ENCODE measurements at regions not wholly inside any gene's neighbourhood (a gene's known extent, or its start where the extent isn't known, plus 50 kb on each side); places are given as distances from the start of the nearest gene placed in this dataset.

DNA sequence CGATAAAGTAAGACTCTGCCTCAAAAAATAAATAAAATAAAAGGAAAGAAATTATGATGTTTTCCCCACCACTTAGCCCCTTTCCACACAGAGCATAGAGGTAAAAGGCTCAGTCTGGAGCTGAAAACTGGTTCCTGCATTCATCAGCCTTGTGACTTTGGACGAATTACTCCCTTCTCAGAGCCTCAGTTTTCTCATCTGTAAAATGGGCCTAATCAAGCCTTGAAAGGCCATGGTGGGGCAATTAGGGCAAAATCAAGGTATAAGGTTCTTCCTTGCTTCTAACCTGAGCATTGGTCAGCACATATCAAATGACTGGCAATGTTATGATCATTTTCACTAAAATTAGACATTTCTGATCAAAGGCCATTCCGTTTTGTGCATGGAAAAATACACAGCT lies 417.7 kb downstream of the MN1 start:
- intact Hi-C loops (cut with DNase I; ENCODE audit: low total_unique reads), result no loop called here
- Histone ChIP-seq H3K27ac (no peak overlapping the region), H3K36me3 (no peaks in the 10 kb centered on the region), H3K27me3 (peaks cover 0 to 26% of the 10 kb centered on the region in 2 donors), H3K9me3 (no peaks in the 10 kb centered on the region), H3K4me3 (no peak overlapping the region), H3K4me1 (no peaks in the 10 kb centered on the region)
- TF ChIP-seq, protein P1, sequence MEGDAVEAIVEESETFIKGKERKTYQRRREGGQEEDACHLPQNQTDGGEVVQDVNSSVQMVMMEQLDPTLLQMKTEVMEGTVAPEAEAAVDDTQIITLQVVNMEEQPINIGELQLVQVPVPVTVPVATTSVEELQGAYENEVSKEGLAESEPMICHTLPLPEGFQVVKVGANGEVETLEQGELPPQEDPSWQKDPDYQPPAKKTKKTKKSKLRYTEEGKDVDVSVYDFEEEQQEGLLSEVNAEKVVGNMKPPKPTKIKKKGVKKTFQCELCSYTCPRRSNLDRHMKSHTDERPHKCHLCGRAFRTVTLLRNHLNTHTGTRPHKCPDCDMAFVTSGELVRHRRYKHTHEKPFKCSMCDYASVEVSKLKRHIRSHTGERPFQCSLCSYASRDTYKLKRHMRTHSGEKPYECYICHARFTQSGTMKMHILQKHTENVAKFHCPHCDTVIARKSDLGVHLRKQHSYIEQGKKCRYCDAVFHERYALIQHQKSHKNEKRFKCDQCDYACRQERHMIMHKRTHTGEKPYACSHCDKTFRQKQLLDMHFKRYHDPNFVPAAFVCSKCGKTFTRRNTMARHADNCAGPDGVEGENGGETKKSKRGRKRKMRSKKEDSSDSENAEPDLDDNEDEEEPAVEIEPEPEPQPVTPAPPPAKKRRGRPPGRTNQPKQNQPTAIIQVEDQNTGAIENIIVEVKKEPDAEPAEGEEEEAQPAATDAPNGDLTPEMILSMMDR (IDR thresholded peaks at IDR 0.05), result no peak
- DNase-seq, result no peak

DNA sequence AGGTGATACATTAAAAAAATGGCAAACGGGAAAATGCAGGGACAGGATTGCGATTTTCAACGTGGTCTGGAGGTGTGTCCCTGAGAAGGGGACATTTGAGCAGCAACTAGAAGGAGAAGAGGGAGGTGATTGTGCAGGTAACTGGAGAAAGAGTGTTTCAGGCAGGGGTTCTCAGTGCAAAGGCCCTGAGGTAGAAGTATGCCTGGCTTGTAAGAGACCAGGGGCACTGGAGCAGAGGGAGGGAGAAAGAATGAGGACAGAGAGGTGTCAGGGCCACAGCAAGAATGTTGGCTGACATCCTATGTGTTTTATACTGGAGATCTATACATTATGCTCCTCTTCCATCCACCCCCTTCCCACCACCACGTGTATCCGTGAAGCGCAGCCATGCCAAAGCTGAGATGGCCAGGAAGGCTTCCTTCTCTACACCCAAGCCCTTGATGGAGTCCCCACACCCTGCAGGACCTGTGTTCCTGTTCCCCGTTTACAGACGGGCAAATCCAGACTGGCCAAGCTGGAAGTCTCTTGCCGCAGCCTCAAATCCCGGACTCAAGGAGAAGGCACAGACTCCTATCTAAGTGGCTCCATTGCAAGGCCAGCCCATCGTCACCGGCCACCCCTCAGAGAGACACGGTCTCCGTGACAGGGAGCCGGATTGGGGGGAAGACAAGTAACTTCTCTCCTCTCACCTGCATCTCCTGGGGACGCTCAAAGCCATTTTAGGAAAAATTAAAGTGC lies 416.1 kb downstream of the MN1 start:
- Histone ChIP-seq H3K36me3 (no peaks in the 10 kb centered on the region), H3K27me3 (peaks cover 0 to 26% of the 10 kb centered on the region in 2 donors), H3K4me3 (no peak overlapping the region), H3K9me3 (no peaks in the 10 kb centered on the region), H3K4me1 (peaks cover 0 to under 1% (median under 1%) of the 10 kb centered on the region in 4 donors), H3K27ac (no peak overlapping the region)
- TF ChIP-seq, protein P1 (IDR thresholded peaks at IDR 0.05), result no peak
- intact Hi-C loops (cut with DNase I; ENCODE audit: low total_unique reads), result no loop called here
- DNase-seq, result no peak

DNA sequence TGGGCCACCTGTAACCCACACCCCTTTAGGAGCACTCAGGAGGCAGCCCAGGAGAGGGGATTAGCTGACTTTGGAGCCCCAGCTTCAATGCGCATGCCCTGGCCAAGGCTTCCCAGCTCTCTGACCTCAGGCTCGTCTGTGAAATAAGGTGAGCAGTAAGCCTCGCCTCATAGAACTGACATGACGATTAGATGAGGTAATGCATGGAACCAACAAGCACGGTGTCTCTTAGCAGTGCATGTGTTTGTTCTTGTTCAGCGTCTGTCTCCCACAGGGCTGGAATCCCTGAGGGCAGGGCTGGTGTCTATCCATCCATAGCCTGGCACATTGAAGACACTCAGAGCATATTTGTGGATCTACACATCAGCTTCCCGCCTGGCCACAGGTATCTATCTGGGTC lies 415.4 kb downstream of the MN1 start:
- Histone ChIP-seq H3K4me1 (peaks cover 0 to 8% (median 6%) of the 10 kb centered on the region in 4 donors), H3K9me3 (no peaks in the 10 kb centered on the region), H3K27ac (no peak overlapping the region), H3K36me3 (no peaks in the 10 kb centered on the region), H3K27me3 (peaks cover 0 to 26% of the 10 kb centered on the region in 2 donors), H3K4me3 (no peak overlapping the region)
- TF ChIP-seq, protein P1 (IDR thresholded peaks at IDR 0.05), result no peak
- intact Hi-C loops (cut with DNase I; ENCODE audit: low total_unique reads), result no loop called here
- no peak for DNase-seq

DNA sequence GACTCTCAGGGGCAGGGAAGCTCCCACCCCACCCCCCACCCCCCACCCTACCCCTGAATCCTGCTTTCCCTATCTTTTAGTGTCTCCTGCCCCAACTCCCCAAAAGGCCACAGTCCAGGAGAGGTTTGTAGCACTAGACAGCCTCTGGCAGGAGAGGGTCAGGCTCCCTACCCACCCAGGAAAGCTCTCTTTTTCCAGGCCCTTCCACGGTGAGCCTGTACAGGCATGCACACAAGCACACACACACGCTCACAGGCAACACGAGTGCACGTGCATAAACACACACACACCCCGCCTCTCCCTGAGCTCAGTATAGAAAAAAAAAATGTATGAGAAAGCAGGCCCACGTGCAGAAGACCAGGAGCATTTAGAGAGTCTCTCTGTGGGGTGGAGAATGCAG lies 414.0 kb downstream of the MN1 start:
- TF ChIP-seq, protein P1 (IDR thresholded peaks at IDR 0.05), result no peak
- Histone ChIP-seq H3K36me3 (no peaks in the 10 kb centered on the region), H3K9me3 (no peaks in the 10 kb centered on the region), H3K4me1 (peaks cover 0 to 14% (median 9%) of the 10 kb centered on the region in 4 donors), H3K27ac (no peak overlapping the region), H3K27me3 (peaks cover 0 to 17% of the 10 kb centered on the region in 2 donors), H3K4me3 (no peak overlapping the region)
- no peak for DNase-seq
- intact Hi-C loops (cut with DNase I; ENCODE audit: low total_unique reads), result no loop called here

DNA sequence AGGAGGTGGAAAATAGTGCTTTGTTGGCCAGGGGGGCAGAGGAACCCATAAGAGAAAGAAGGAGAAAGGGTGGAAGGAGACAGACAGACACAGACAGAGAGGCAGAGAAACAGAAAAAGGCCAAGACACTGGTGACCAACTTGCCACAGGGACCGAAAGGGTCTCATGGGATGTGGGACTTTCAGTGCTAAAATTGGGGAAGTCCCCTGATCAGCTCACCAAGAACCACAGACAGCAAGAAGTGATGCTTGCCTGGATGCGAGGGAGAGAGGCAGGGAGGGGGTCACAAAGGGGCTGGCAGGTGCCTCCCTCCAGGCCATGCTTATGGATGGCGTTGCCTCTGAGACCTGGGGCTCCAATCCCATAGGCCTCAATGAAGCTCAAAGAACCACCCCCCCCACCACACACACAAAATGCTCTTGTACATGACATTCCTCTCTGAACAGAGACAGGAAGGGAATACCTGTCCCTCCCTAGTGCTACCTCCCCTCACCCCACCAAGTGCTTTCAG lies 413.4 kb downstream of the MN1 start:
- peaks cover 0 to 16% of the 10 kb centered on the region in 2 donors for H3K27me3 ChIP-seq
- TF ChIP-seq, protein P1 (IDR thresholded peaks at IDR 0.05), result no peak
- no peak for DNase-seq
- no peaks in the 10 kb centered on the region for H3K36me3 ChIP-seq
- intact Hi-C loops (cut with DNase I; ENCODE audit: low total_unique reads), result no loop called here
- H3K4me3 ChIP-seq, result no peak overlapping the region
- H3K27ac ChIP-seq, result no peak overlapping the region
- H3K4me1 ChIP-seq, result peaks cover 0 to 14% (median 9%) of the 10 kb centered on the region in 4 donors
- no peaks in the 10 kb centered on the region for H3K9me3 ChIP-seq

Measured in tibial artery (tissue), 4 donors.